ENCODE measurements at regions not wholly inside any gene's neighbourhood (a gene's known extent, or its start where the extent isn't known, plus 50 kb on each side); places are given as distances from the start of the nearest gene placed in this dataset.

DNA sequence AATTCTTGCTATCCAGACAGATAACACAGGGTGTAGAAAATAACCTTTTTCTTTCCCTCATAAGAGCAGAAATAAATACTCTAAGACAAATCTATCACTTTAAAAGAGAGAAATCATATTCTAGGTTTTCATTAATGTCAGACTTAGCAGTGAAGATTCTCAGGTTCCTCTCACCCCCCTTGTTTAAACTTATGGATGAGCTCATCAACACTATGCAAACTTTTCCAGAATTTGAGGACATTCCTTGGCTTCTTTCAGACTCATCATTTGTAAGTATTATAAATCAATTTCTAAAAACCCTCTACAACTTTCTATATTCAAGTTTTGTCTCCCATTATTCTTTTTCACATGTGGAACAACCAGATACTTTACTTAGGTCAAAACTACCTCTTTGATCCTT lies 374.9 kb upstream of the TRPC7 start:
- TF ChIP-seq, protein P1, sequence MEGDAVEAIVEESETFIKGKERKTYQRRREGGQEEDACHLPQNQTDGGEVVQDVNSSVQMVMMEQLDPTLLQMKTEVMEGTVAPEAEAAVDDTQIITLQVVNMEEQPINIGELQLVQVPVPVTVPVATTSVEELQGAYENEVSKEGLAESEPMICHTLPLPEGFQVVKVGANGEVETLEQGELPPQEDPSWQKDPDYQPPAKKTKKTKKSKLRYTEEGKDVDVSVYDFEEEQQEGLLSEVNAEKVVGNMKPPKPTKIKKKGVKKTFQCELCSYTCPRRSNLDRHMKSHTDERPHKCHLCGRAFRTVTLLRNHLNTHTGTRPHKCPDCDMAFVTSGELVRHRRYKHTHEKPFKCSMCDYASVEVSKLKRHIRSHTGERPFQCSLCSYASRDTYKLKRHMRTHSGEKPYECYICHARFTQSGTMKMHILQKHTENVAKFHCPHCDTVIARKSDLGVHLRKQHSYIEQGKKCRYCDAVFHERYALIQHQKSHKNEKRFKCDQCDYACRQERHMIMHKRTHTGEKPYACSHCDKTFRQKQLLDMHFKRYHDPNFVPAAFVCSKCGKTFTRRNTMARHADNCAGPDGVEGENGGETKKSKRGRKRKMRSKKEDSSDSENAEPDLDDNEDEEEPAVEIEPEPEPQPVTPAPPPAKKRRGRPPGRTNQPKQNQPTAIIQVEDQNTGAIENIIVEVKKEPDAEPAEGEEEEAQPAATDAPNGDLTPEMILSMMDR (IDR thresholded peaks at IDR 0.05): no peak
- TF ChIP-seq EZH2 (IDR thresholded peaks at IDR 0.05) (no peak), EZH2phosphoT487 (IDR thresholded peaks at IDR 0.05) (no peak)

Data from neural progenitor cell (in vitro differentiated cells).